Spleen (tissue), 11 donors: ENCODE measurements at regions not wholly inside any gene's neighbourhood (a gene's known extent, or its start where the extent isn't known, plus 50 kb on each side); places are given as distances from the start of the nearest gene placed in this dataset.
"Not testable (repeated sequence)": the region's sequence is repeated elsewhere in the genome, so short reads cannot be mapped to it uniquely, and the experiment has no call there.

ENCODE experiments used
- DNase-seq: peaks from one replicate; pipeline ENCODE4 v3.0.0-alpha.2; 2020
- H3K27ac ChIP-seq, 8 donors: fragments of 200-600 bp; sonication (generic) in 7 of 8; 1 replicate in 4 of 8; 2 replicates in 4 of 8; pipeline versions ENCODE4 v1.5.0 to v1.8.0; 2016 to 2021; ENCODE audit warnings: inconsistent platforms in 4 of 8, mild to moderate bottlenecking in 4 of 8, moderate library complexity in 1 of 8
- H3K27me3 ChIP-seq, 7 donors: fragments of 200-600 bp; sonication (generic) in 6 of 7; replicated peaks in 1 of 7; 1 replicate in 4 of 7; 2 replicates in 3 of 7; pipeline versions ENCODE4 v1.5.0 to v1.8.0; 2016 to 2021; ENCODE audit warnings: inconsistent platforms in 3 of 7, mild to moderate bottlenecking in 1 of 7
- H3K36me3 ChIP-seq, 6 donors: fragments of 200-600 bp; sonication (generic) in 5 of 6; 1 replicate in 4 of 6; 2 replicates in 2 of 6; pipeline versions ENCODE4 v1.5.0 to v1.8.0; 2016 to 2021; ENCODE audit warnings: inconsistent platforms in 2 of 6
- H3K4me1 ChIP-seq, 6 donors: fragments of 200-600 bp; sonication (generic) in 5 of 6; 1 replicate in 3 of 6; 2 replicates in 3 of 6; pipeline versions ENCODE4 v1.5.0 to v1.8.0; 2016 to 2021; ENCODE audit warnings: inconsistent platforms in 3 of 6
- H3K4me3 ChIP-seq, 8 donors: fragments of 200-600 bp; sonication (generic) in 7 of 8; 1 replicate in 4 of 8; 2 replicates in 4 of 8; pipeline versions ENCODE4 v1.5.0 to v1.8.0; 2016 to 2021; ENCODE audit warnings: inconsistent platforms in 4 of 8, mild to moderate bottlenecking in 4 of 8, moderate library complexity in 2 of 8
- H3K9me3 ChIP-seq, 8 donors: fragments of 200-600 bp; sonication (generic) in 7 of 8; 1 replicate in 4 of 8; 2 replicates in 4 of 8; pipeline versions ENCODE4 v1.5.0 to v1.8.0; 2016 to 2021; ENCODE audit warnings: inconsistent platforms in 4 of 8
- POLR2A ChIP-seq, 3 donors: fragments of 450-650 bp; IDR thresholded peaks; one replicate each; pipeline ENCODE4 v1.5.1; 2017; ENCODE audit warnings: antibody characterized with exemption in 3 of 3, mild to moderate bottlenecking in 1 of 3
- POLR2AphosphoS5 ChIP-seq, 3 donors: sonication (generic); formaldehyde crosslinking; IDR thresholded peaks; one replicate each; pipeline ENCODE4 v1.5.1; 2017; ENCODE audit warnings: antibody characterized with exemption in 3 of 3
- WGBS, 5 donors: extraction: QIAGEN DNeasy Blood & Tissue Kit in 3 of 5; methylation state at CpG; one replicate each; pipeline versions ENCODE4 v1.1.5 to v1.1.7; 2013 to 2018; 5-methylcytosine and 5-hydroxymethylcytosine counted together
- intact Hi-C: fragments of 100-400 bp; cut with DNase I; formaldehyde crosslinking; loops from one replicate; pipeline ENCODE4 v1.15.0; 2023; ENCODE audit warnings: low total_unique reads
- TF ChIP-seq, protein P1 (sequence below), 11 experiments: fragments of 200-600 bp in 7 of 11; fragments of 450-650 bp in 4 of 11; sonication (generic) in 4 of 11; IDR thresholded peaks in 8 of 11; conservative IDR thresholded peaks in 3 of 11; 1 replicate in 7 of 11; 2 replicates in 4 of 11; pipeline versions ENCODE4 v1.4.0 to v1.8.0; 2016 to 2021; ENCODE audit warnings: antibody characterized with exemption in 11 of 11, inconsistent platforms in 4 of 11, mild to moderate bottlenecking in 1 of 11
- donor health status: healthy with polysubstance abuse.
- donor health status: DM: no; HTN: no; CAD: no; lungs with moderate emphysema.
- donor health status: DM: no; HTN: no; CAD: no.
- donor health status: Bipolar disorder and iron deficiency.
- donor health status: healthy.
- donor health status: DM: no; HTN: no; CAD: no.
- donor health status: DM: yes; HTN: yes; CAD: no.

DNA sequence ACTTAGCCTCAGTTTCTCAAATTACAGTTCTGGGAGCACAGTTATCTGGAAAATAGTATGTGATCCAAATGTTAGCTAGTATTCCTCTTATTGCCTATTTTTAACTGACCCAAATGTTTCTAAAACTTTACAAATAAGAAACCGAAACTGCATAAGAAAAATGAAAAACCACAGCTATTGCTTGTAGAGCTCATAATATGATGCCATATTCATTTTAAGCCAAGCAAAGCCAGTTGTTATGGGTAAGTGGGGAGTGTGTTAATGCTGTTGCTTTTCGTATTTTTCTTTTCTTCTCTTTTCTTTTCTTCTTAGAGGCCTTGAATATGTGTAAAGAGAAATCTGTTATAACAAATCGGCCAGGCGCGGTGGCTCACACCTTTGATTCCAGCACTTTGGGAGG is 447.4 kb upstream of the TUSC1 start:
- Histone ChIP-seq H3K36me3 (no peaks in the 10 kb centered on the region), H3K27ac (no peak overlapping the region), H3K4me1 (no peaks in the 10 kb centered on the region), H3K9me3 (peaks cover 0 to 6% (median 3%) of the 10 kb centered on the region in 8 donors), H3K27me3 (no peaks in the 10 kb centered on the region), H3K4me3 (no peak overlapping the region)
- 84 to 92% (median 88%) methylated on average over 5 of the region's 5 CpGs for WGBS, 5 donors
- intact Hi-C loops: no loop called here
- DNase-seq: no peak
- TF ChIP-seq, protein P1, sequence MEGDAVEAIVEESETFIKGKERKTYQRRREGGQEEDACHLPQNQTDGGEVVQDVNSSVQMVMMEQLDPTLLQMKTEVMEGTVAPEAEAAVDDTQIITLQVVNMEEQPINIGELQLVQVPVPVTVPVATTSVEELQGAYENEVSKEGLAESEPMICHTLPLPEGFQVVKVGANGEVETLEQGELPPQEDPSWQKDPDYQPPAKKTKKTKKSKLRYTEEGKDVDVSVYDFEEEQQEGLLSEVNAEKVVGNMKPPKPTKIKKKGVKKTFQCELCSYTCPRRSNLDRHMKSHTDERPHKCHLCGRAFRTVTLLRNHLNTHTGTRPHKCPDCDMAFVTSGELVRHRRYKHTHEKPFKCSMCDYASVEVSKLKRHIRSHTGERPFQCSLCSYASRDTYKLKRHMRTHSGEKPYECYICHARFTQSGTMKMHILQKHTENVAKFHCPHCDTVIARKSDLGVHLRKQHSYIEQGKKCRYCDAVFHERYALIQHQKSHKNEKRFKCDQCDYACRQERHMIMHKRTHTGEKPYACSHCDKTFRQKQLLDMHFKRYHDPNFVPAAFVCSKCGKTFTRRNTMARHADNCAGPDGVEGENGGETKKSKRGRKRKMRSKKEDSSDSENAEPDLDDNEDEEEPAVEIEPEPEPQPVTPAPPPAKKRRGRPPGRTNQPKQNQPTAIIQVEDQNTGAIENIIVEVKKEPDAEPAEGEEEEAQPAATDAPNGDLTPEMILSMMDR (IDR thresholded peaks at IDR 0.05 in 8 of 11, conservative IDR thresholded peaks at IDR 0.05 in 3 of 11): no peak
- TF ChIP-seq POLR2A (IDR thresholded peaks at IDR 0.05): no peak
- TF ChIP-seq POLR2AphosphoS5 (IDR thresholded peaks at IDR 0.05): no peak

DNA sequence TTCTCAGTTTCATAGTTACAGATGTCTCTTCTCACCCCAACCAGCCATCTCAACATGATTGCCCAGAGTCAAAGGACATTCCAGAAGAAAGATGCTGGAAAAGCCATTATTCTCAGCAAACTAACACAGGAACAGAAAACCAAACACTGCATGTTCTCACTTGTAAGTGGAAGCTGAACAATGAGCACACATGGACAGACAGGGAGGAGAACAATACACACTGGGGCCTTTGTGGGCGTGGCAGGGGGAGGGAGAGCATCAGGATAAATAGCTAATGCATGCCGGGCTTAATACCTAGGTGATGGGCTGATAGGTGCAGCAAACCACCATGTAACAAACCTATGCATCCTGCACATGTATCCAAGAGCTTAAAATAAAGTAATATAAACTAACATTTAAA is 437.8 kb upstream of the TUSC1 start:
- H3K9me3 ChIP-seq, H3K4me1 ChIP-seq, H3K4me3 ChIP-seq, H3K27ac ChIP-seq, intact Hi-C loops, H3K36me3 ChIP-seq, H3K27me3 ChIP-seq, DNase-seq: not testable (repeated sequence)
- WGBS, 5 donors: 45 to 60% (median 48%) methylated on average over 2 of the region's 2 CpGs

DNA sequence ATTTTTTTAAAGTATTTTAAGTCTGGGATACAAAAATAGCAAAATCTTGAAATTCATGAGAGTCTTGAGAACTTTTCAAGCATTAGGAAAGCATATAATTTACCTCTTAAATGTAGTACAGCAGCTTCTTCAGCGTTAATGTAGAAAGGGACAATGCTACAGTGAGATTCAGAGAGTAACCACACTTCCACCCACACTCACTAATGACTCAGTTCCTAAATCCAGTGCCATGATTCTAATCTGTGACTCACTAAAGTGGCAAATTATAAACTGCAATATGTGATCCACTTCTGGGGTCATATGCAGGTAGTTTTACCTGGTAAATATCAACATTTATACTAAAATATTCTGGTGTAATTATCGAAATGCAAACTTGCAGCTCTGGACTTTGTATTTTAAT is 434.5 kb upstream of the TUSC1 start:
- Histone ChIP-seq H3K36me3 (no peaks in the 10 kb centered on the region), H3K4me3 (no peak overlapping the region), H3K9me3 (peaks cover 0 to 20% (median under 1%) of the 10 kb centered on the region in 8 donors), H3K4me1 (no peaks in the 10 kb centered on the region), H3K27me3 (no peaks in the 10 kb centered on the region), H3K27ac (no peak overlapping the region)
- TF ChIP-seq, protein P1 (IDR thresholded peaks at IDR 0.05 in 8 of 11, conservative IDR thresholded peaks at IDR 0.05 in 3 of 11): no peak
- TF ChIP-seq POLR2A (IDR thresholded peaks at IDR 0.05) (no peak), POLR2AphosphoS5 (IDR thresholded peaks at IDR 0.05) (no peak)
- intact Hi-C loops: no loop called here
- no peak for DNase-seq
- WGBS, 5 donors: 68 to 87% (median 79%) methylated on average over 2 of the region's 2 CpGs

DNA sequence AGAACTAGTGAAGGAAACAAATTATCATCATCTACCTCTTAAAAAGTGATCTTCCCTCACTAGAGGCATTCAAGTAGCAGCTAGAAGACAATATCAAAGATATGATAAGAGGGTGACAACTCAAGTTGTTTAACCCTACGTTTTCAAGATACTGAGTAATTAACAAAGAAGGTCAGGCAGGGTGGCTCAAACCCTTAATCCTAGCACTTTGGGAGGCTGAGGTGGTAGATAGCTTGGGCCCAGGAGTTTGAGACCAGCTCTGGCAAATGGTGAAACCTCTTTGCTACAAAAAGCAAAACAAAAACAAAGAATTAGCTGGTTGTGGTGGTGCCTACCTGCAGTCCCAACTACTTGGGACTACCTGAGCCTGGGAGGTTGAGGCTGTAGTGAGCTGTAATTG is 408.2 kb upstream of the TUSC1 start:
- 33 to 54% (median 36%) methylated on average over 1 of the region's 1 CpG for WGBS, 5 donors
- H3K36me3 ChIP-seq: no peaks in the 10 kb centered on the region
- no peak overlapping the region for H3K4me3 ChIP-seq
- DNase-seq: no peak
- peaks cover 0 to 4% (median 0%) of the 10 kb centered on the region in 8 donors for H3K9me3 ChIP-seq
- no peaks in the 10 kb centered on the region for H3K27me3 ChIP-seq
- intact Hi-C loops: no loop called here
- H3K4me1 ChIP-seq: no peaks in the 10 kb centered on the region
- no peak overlapping the region for H3K27ac ChIP-seq
- TF ChIP-seq POLR2AphosphoS5 (IDR thresholded peaks at IDR 0.05) (no peak), POLR2A (IDR thresholded peaks at IDR 0.05) (no peak)
- TF ChIP-seq, protein P1 (IDR thresholded peaks at IDR 0.05 in 8 of 11, conservative IDR thresholded peaks at IDR 0.05 in 3 of 11): no peak

DNA sequence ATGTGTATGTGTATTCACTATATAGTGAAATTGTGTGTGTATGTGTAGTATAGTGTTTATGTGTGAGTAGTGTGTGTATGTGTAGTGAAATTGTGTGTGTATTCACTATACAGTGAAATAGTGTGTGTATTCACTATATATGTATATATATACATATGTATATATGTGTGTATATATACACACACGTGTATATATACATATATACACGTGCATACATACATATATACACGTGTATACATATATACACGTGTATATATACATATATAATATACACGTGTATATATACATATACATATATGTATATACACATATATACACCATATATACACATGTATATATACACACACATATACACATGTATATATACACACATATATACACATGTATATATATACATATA is 403.6 kb upstream of the TUSC1 start:
- WGBS, 5 donors: 63 to 67% (median 65%) methylated on average over 5 of the region's 5 CpGs
- TF ChIP-seq, protein P1 (IDR thresholded peaks at IDR 0.05 in 8 of 11, conservative IDR thresholded peaks at IDR 0.05 in 3 of 11): no peak
- no peak for TF ChIP-seq POLR2AphosphoS5 (IDR thresholded peaks at IDR 0.05)
- no peak for TF ChIP-seq POLR2A (IDR thresholded peaks at IDR 0.05)
- intact Hi-C loops: no loop called here
- Histone ChIP-seq H3K9me3 (peaks cover 0 to 17% (median 7%) of the 10 kb centered on the region in 8 donors), H3K27me3 (no peaks in the 10 kb centered on the region), H3K4me1 (no peaks in the 10 kb centered on the region), H3K4me3 (no peak overlapping the region), H3K27ac (no peak overlapping the region), H3K36me3 (no peaks in the 10 kb centered on the region)
- DNase-seq: no peak
